H1 (cell line): ENCODE measurements at regions not wholly inside any gene's neighbourhood (a gene's known extent, or its start where the extent isn't known, plus 50 kb on each side); places are given as distances from the start of the nearest gene placed in this dataset.

ENCODE experiments used
- ATF2 ChIP-seq: IDR thresholded peaks from 2 replicates; pipeline ENCODE4 v1.6.1; 2012; ENCODE audit warnings: low read length, inconsistent platforms
- CHD1 ChIP-seq: IDR thresholded peaks from 2 replicates; pipeline ENCODE4 v1.6.1; 2012; ENCODE audit warnings: low read depth, low read length, improper control_type of control experiment
- CTBP2 ChIP-seq: IDR thresholded peaks from 2 replicates; pipeline ENCODE4 v1.7.0; 2011; ENCODE audit warnings: borderline replicate concordance, mild to moderate bottlenecking, moderate library complexity, mixed read lengths, low read length; ENCODE audit not compliant: insufficient read depth, insufficient read length
- EZH2 ChIP-seq: fragments of 200-600 bp; sonication (generic); IDR thresholded peaks from 2 replicates; pipeline ENCODE4 v1.7.1; 2012; ENCODE audit warnings: low read depth, mild to moderate bottlenecking, moderate library complexity, low read length, inconsistent platforms; ENCODE audit not compliant: severe bottlenecking
- TAF1 ChIP-seq: IDR thresholded peaks from 2 replicates; pipeline ENCODE4 v1.6.1; 2011; ENCODE audit warnings: mild to moderate bottlenecking, low read depth, low read length
- USF2 ChIP-seq: IDR thresholded peaks from 2 replicates; pipeline ENCODE4 v1.6.1; 2011; ENCODE audit warnings: low read length, improper control_type of control experiment
- TF ChIP-seq, protein P1 (sequence below): IDR thresholded peaks from 2 replicates; pipeline ENCODE4 v1.6.1; 2012; ENCODE audit warnings: inconsistent platforms
- TF ChIP-seq, protein P2 (sequence below), 3 experiments: IDR thresholded peaks; 1 replicate in 2 of 3; 2 replicates in 1 of 3; pipeline versions ENCODE4 v1.5.1 to v1.6.1; 2011; ENCODE audit warnings: low read length in 3 of 3, mild to moderate bottlenecking in 3 of 3, inconsistent platforms in 2 of 3, low read depth in 1 of 3, moderate library complexity in 1 of 3; ENCODE audit not compliant: insufficient read depth in 1 of 3; ENCODE audit errors: control extremely low read depth in 1 of 3

DNA sequence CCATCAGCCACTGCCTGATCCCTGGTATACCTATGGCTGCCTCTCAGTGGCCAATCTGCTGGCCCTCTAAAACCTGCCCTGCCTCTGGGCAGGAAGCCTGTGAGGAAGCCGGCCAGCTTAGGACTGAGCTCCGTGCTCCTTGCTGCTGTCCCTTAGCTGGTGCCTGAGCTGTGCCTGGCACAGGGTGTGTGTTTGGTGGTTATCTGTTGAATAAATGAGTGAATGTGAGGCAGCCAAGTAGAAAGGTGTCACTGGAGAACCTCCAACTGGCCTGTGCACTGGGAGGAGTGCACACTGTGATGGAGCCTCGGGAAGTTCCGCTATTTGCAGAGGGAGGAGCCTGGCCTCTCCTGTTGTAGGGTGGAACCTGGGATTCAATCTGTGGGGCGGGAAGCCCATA is 63.4 kb upstream of the STUM start:
- TF ChIP-seq ATF2 (no peak), CHD1 (no peak), TAF1 (no peak), CTBP2 (no peak), EZH2 (no peak), USF2 (no peak)
- TF ChIP-seq, protein P1, sequence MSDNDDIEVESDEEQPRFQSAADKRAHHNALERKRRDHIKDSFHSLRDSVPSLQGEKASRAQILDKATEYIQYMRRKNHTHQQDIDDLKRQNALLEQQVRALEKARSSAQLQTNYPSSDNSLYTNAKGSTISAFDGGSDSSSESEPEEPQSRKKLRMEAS = no peak
- TF ChIP-seq, protein P2, sequence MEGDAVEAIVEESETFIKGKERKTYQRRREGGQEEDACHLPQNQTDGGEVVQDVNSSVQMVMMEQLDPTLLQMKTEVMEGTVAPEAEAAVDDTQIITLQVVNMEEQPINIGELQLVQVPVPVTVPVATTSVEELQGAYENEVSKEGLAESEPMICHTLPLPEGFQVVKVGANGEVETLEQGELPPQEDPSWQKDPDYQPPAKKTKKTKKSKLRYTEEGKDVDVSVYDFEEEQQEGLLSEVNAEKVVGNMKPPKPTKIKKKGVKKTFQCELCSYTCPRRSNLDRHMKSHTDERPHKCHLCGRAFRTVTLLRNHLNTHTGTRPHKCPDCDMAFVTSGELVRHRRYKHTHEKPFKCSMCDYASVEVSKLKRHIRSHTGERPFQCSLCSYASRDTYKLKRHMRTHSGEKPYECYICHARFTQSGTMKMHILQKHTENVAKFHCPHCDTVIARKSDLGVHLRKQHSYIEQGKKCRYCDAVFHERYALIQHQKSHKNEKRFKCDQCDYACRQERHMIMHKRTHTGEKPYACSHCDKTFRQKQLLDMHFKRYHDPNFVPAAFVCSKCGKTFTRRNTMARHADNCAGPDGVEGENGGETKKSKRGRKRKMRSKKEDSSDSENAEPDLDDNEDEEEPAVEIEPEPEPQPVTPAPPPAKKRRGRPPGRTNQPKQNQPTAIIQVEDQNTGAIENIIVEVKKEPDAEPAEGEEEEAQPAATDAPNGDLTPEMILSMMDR (IDR thresholded peaks at IDR 0.05; ENCODE audit: control extremely low read depth in 1 of 3, insufficient read depth in 1 of 3, low read depth in 1 of 3, low read length in 3 of 3) = no peak
